Skeletal muscle satellite cell (primary cell): ENCODE measurements at regions not wholly inside any gene's neighbourhood (a gene's known extent, or its start where the extent isn't known, plus 50 kb on each side); places are given as distances from the start of the nearest gene placed in this dataset.

Experiments
- H3K27me3 ChIP-seq: 2 replicates; pipeline ENCODE4 v1.7.0; 2013; ENCODE audit warnings: low read length; ENCODE audit not compliant: control insufficient read depth, insufficient read depth
- H3K36me3 ChIP-seq: 2 replicates; pipeline ENCODE4 v1.7.0; 2013; ENCODE audit warnings: mild to moderate bottlenecking, control low read depth, low read length; ENCODE audit not compliant: insufficient read depth
- H3K4me1 ChIP-seq: 2 replicates; pipeline ENCODE4 v1.7.0; 2013; ENCODE audit warnings: low read length; ENCODE audit not compliant: control insufficient read depth, insufficient read depth
- H3K4me2 ChIP-seq: 2 replicates; pipeline ENCODE4 v1.7.0; 2013; ENCODE audit warnings: mild to moderate bottlenecking, low read length
- H3K4me3 ChIP-seq: 2 replicates; pipeline ENCODE4 v1.7.0; 2013; ENCODE audit warnings: low read length
- H3K9ac ChIP-seq: 2 replicates; pipeline ENCODE4 v1.7.0; 2013; ENCODE audit warnings: mild to moderate bottlenecking, low read depth, low read length, moderate library complexity
- H3K9me3 ChIP-seq: replicated peaks from 2 replicates; pipeline ENCODE4 v1.7.0; 2013; ENCODE audit warnings: mild to moderate bottlenecking, control low read depth, low read length

GRCh38 chr11:116637766-116638165 lies 135.0 kb downstream of the BUD13 start:
- Histone ChIP-seq H3K4me2 (no peak overlapping the region), H3K36me3 (no peaks in the 10 kb centered on the region), H3K4me1 (no peaks in the 10 kb centered on the region), H3K9me3 (no peaks in the 10 kb centered on the region), H3K27me3 (peaks cover 5% of the 10 kb centered on the region), H3K4me3 (no peak overlapping the region), H3K9ac (no peak overlapping the region)

- H3K4me3 ChIP-seq: no peak overlapping the region
- peaks cover 5% of the 10 kb centered on the region for H3K27me3 ChIP-seq
- H3K4me1 ChIP-seq: no peaks in the 10 kb centered on the region
- H3K9me3 ChIP-seq: no peaks in the 10 kb centered on the region
- no peak overlapping the region for H3K4me2 ChIP-seq
- H3K9ac ChIP-seq: no peak overlapping the region
- H3K36me3 ChIP-seq: no peaks in the 10 kb centered on the region
Measured at GRCh38 chr11:116636341-116636929, 136.4 kb downstream of the BUD13 start.

DNA sequence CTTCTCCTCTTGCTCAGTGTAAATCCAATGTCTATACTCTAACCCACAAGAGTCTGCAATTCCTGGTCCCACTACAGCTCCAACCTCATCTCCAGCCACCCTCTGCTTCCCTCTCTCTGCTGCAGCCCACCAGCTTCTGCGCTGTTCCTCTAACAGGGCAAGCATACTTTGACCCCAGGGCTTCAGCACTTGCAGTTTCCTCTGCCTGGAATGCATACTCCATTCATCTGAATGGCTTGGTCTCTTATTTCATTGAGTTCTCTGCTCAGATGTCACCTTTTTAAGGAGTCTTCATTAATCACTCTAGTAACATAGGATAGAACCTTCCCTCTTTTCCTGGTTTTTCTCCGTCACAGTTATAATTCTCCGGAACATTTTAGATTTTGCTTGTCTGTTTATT lies 141.6 kb downstream of the BUD13 start:
- no peaks in the 10 kb centered on the region for H3K9me3 ChIP-seq
- no peaks in the 10 kb centered on the region for H3K36me3 ChIP-seq
- H3K27me3 ChIP-seq: no peaks in the 10 kb centered on the region
- H3K4me1 ChIP-seq: no peaks in the 10 kb centered on the region
- H3K9ac ChIP-seq: no peak overlapping the region
- H3K4me3 ChIP-seq: no peak overlapping the region
- no peak overlapping the region for H3K4me2 ChIP-seq

- H3K4me1 ChIP-seq: no peaks in the 10 kb centered on the region
- no peak overlapping the region for H3K9ac ChIP-seq
- no peak overlapping the region for H3K4me2 ChIP-seq
- H3K4me3 ChIP-seq: no peak overlapping the region
- H3K9me3 ChIP-seq: no peaks in the 10 kb centered on the region
- no peaks in the 10 kb centered on the region for H3K27me3 ChIP-seq
- no peaks in the 10 kb centered on the region for H3K36me3 ChIP-seq
Measured at GRCh38 chr11:116618461-116618860, 154.3 kb downstream of the BUD13 start.

GRCh38 chr11:116615211-116615865 lies 157.4 kb downstream of the BUD13 start:
- no peaks in the 10 kb centered on the region for H3K36me3 ChIP-seq
- no peak overlapping the region for H3K4me2 ChIP-seq
- H3K4me3 ChIP-seq: no peak overlapping the region
- H3K9me3 ChIP-seq: no peaks in the 10 kb centered on the region
- H3K27me3 ChIP-seq: no peaks in the 10 kb centered on the region
- H3K9ac ChIP-seq: no peak overlapping the region
- H3K4me1 ChIP-seq: no peaks in the 10 kb centered on the region

DNA sequence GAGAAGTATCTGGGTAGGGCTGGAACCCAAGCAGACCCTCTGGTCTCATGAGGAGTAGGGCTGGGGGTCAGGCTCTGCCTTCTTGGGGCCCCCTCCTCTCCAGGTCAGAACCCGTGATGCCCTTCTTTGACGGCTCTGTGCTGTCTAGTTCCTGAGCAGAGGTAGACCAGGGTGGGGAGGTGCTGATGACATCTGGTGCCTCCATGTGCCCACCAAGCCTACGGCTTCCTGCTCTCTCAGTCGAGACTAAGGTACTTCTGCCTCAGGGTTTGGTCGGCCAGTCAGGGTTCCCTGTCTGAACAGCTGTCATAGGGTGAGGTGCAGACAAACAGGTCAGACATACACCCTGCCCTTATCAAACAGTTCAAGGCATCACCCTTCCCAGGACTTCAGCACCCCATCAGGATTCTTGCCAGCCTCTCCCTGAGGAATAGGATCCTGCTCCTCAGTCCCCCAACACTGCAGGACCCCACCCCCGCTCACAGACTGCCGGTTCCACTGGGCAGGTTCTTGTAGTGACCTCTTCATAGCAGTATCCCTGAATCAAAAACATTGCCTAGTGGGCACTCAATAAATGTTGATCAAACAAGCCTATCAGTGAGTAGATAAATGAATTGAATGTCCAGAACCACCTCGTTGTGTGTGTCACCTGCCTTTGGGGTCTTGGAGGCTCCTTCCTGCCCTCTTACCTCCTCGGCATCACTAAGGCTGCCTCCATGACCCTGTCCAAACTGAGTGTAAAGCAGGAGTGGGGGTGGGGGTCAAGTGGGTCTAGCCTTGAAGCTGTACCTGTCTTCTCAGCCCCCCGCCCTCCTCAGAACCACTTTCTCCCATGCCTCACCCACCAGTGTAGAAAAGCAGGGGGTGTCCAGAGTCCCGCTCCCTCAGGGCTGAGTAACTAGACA lies 158.2 kb downstream of the BUD13 start:
- H3K27me3 ChIP-seq: no peaks in the 10 kb centered on the region
- H3K4me2 ChIP-seq: no peak overlapping the region
- no peaks in the 10 kb centered on the region for H3K4me1 ChIP-seq
- no peak overlapping the region for H3K9ac ChIP-seq
- H3K36me3 ChIP-seq: no peaks in the 10 kb centered on the region
- no peak overlapping the region for H3K4me3 ChIP-seq
- no peaks in the 10 kb centered on the region for H3K9me3 ChIP-seq

DNA sequence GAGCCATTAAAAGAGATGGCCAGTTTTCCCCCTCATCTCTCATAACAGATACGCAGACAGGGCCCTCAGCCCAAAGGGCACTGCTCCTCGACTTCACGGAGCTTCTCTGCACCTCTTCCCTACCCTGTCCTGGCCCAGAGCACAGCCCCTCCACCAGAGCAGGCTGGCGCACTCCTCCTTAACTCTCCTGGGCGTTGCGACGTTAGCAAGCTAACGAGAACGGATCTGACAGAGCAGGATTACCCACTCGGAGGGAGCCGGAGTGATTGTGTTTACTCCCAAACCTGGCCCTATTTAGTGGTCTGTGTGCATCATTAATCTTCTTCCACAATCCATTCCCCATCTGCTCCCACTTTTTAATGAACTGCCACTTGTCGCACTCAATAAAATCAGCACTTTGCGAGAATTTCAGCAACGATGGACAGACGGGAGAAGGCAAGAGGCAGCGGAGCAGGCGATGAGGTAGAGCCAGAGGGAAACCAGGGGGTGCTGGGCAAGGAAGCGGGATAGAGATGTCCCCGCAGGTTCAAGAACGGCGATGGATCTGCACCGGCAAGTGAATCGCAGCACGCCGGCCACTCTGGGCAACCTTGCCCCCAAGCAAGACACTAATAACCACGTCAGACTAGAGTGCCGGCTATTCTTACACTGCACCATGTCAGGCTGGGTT lies 159.4 kb downstream of the BUD13 start:
- Histone ChIP-seq H3K4me1 (no peaks in the 10 kb centered on the region), H3K4me2 (no peak overlapping the region), H3K27me3 (no peaks in the 10 kb centered on the region), H3K9me3 (no peaks in the 10 kb centered on the region), H3K36me3 (no peaks in the 10 kb centered on the region), H3K4me3 (no peak overlapping the region), H3K9ac (no peak overlapping the region)

GRCh38 chr11:116611998-116612620 lies 160.7 kb downstream of the BUD13 start:
- Histone ChIP-seq H3K4me3 (no peak overlapping the region), H3K4me2 (no peak overlapping the region), H3K9me3 (no peaks in the 10 kb centered on the region), H3K36me3 (no peaks in the 10 kb centered on the region), H3K4me1 (no peaks in the 10 kb centered on the region), H3K9ac (no peak overlapping the region), H3K27me3 (no peaks in the 10 kb centered on the region)

GRCh38 chr11:116610190-116610589 lies 162.6 kb downstream of the BUD13 start:
- H3K9ac ChIP-seq: no peak overlapping the region
- no peaks in the 10 kb centered on the region for H3K4me1 ChIP-seq
- no peaks in the 10 kb centered on the region for H3K27me3 ChIP-seq
- H3K36me3 ChIP-seq: no peaks in the 10 kb centered on the region
- H3K9me3 ChIP-seq: no peaks in the 10 kb centered on the region
- H3K4me3 ChIP-seq: no peak overlapping the region
- H3K4me2 ChIP-seq: no peak overlapping the region

DNA sequence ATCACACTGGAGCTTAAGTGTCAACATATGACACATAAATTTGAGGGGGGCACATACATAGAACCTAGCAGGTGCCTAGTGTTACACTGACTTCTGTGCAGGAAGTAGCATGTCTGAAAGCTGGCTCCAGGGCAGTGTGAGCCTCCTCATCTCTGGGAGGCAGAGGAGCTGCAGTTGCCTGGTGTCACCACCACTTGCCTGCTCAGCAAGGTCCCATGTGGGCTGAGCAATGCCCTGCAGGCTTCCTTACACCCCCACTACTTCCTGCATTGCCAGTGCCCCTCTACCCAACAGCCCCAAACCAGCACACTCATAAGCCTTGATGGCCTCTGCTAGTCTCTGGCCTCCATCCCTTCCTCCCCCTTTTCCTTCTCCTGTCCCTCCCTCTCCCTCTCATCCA lies 165.8 kb downstream of the BUD13 start:
- no peak overlapping the region for H3K9ac ChIP-seq
- H3K4me3 ChIP-seq: no peak overlapping the region
- H3K36me3 ChIP-seq: no peaks in the 10 kb centered on the region
- no peaks in the 10 kb centered on the region for H3K9me3 ChIP-seq
- H3K4me1 ChIP-seq: no peaks in the 10 kb centered on the region
- no peaks in the 10 kb centered on the region for H3K27me3 ChIP-seq
- no peak overlapping the region for H3K4me2 ChIP-seq
